ENCODE measurements at regions not wholly inside any gene's neighbourhood (a gene's known extent, or its start where the extent isn't known, plus 50 kb on each side); places are given as distances from the start of the nearest gene placed in this dataset.

DNA sequence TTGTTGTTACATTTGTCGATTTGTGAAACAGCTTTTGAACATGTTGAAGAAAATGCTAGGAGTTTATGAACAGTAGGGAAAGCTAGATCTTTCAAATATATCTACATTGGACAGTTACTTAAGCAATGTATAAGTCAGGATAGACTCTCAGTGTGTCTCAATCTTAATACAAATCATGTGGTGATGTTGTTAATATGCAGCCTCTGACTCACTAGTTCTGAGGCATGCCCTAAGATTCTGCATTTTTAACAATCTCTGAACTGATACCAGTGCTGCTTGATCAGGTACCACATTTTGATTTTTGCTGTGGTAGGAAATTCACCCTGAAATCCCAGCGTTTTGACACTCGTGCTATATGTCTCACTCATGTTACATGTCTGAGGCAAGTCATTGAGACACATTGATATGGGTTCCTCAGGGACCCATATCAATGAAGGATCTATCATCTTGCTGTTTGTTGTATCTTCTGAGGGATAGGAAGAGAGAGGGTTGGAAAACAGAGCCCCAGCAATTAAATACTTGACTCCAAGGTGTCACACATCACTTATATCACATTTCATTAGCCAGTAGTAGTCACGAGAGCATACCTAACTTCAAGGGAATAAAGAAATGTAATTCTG is 597.9 kb downstream of the TAFA4 start:
- no peak overlapping the region for H2BK120ac ChIP-seq (replicated peaks; ENCODE audit: low read depth, low read length)
- H3K14ac ChIP-seq (ENCODE audit: insufficient read length): no peak overlapping the region
- H3K27ac ChIP-seq (ENCODE audit: low read depth, low read length): no peak overlapping the region
- H4K8ac ChIP-seq (ENCODE audit: extremely low read depth, insufficient read depth, low read length): no peak overlapping the region
- H3K4me1 ChIP-seq (replicated peaks in 1 of 4; ENCODE audit: control insufficient read depth in 3 of 4, insufficient read depth in 4 of 4, low read length in 3 of 4): no peaks in the 10 kb centered on the region
- H2BK15ac ChIP-seq (ENCODE audit: low read length): no peak overlapping the region
- ChIA-PET CTCF (ENCODE audit: partially characterized antibody) (no interaction called here), POLR2A (ENCODE audit: partially characterized antibody) (no interaction called here)
- no peak overlapping the region for H2BK12ac ChIP-seq (ENCODE audit: low read depth, low read length)
- no peak for TF ChIP-seq SUZ12 (IDR thresholded peaks at IDR 0.05; ENCODE audit: low read length)
- no peak for TF ChIP-seq KDM4A (IDR thresholded peaks at IDR 0.05; ENCODE audit: low read depth, low read length, severe bottlenecking)
- no peak for TF ChIP-seq KDM1A (IDR thresholded peaks at IDR 0.05; ENCODE audit: borderline replicate concordance, low read length)
- no peak for TF ChIP-seq GABPA (IDR thresholded peaks at IDR 0.05; ENCODE audit: borderline replicate concordance, insufficient read depth, low read length)
- TF ChIP-seq CREB1 (IDR thresholded peaks at IDR 0.05): no peak
- TF ChIP-seq POLR2AphosphoS5 (IDR thresholded peaks at IDR 0.05; ENCODE audit: low read depth, low read length): no peak
- TF ChIP-seq, protein P1, sequence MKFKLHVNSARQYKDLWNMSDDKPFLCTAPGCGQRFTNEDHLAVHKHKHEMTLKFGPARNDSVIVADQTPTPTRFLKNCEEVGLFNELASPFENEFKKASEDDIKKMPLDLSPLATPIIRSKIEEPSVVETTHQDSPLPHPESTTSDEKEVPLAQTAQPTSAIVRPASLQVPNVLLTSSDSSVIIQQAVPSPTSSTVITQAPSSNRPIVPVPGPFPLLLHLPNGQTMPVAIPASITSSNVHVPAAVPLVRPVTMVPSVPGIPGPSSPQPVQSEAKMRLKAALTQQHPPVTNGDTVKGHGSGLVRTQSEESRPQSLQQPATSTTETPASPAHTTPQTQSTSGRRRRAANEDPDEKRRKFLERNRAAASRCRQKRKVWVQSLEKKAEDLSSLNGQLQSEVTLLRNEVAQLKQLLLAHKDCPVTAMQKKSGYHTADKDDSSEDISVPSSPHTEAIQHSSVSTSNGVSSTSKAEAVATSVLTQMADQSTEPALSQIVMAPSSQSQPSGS (IDR thresholded peaks at IDR 0.05; ENCODE audit: low read length): no peak
- TF ChIP-seq NRF1 (IDR thresholded peaks at IDR 0.05; ENCODE audit: low read depth, low read length): no peak
- TF ChIP-seq EGR1 (IDR thresholded peaks at IDR 0.05; ENCODE audit: borderline replicate concordance, low read depth, low read length): no peak
- TF ChIP-seq POU5F1 (IDR thresholded peaks at IDR 0.05; ENCODE audit: low read depth, low read length): no peak
- no peak for TF ChIP-seq EP300 (IDR thresholded peaks at IDR 0.05; ENCODE audit: borderline replicate concordance in 1 of 2, low read depth in 2 of 2, low read length in 2 of 2)
- no peak for TF ChIP-seq SIRT6 (IDR thresholded peaks at IDR 0.05; ENCODE audit: low read length)
- TF ChIP-seq MAFK (IDR thresholded peaks at IDR 0.05; ENCODE audit: low read depth, low read length): no peak
- no peak for TF ChIP-seq POLR2A (IDR thresholded peaks at IDR 0.05; ENCODE audit: control extremely low read depth in 1 of 2, low read depth in 2 of 2, low read length in 2 of 2)
- no peak overlapping the region for H2BK20ac ChIP-seq (ENCODE audit: low read length)
- H3K56ac ChIP-seq (replicated peaks; ENCODE audit: insufficient read length, low read depth, low read length): no peak overlapping the region
- DNase-seq (ENCODE audit: low read depth in 1 of 2, low spot score in 2 of 2) (no peak), FAIRE-seq (no peak)
- H3K36me3 ChIP-seq (ENCODE audit: control insufficient read depth in 2 of 4, insufficient read depth in 4 of 4, low read length in 3 of 4): no peaks in the 10 kb centered on the region
- H3K23ac ChIP-seq (ENCODE audit: insufficient read length): no peak overlapping the region
- no peak overlapping the region for H4K5ac ChIP-seq (ENCODE audit: insufficient read length, low read depth, low read length)
- no peaks in the 10 kb centered on the region for H3K79me1 ChIP-seq (ENCODE audit: low read depth, low read length)
- H3K9me3 ChIP-seq (ENCODE audit: insufficient read depth in 2 of 2, low read depth in 1 of 2, low read length in 1 of 2): no peaks in the 10 kb centered on the region
- H3K9ac ChIP-seq (replicated peaks in 1 of 4; ENCODE audit: extremely low read depth in 1 of 4, low read depth in 3 of 4, low read length in 3 of 4): no peak overlapping the region
- H3K4me3 ChIP-seq (ENCODE audit: extremely low read depth in 1 of 4, insufficient read depth in 2 of 4, low read depth in 3 of 4, low read length in 4 of 4): no peak overlapping the region
- no peak overlapping the region for H3K4me2 ChIP-seq (ENCODE audit: insufficient read depth in 1 of 2, low read depth in 2 of 2, low read length in 2 of 2)
- H2AK5ac ChIP-seq (ENCODE audit: low read depth, low read length): no peak overlapping the region
- H3K79me2 ChIP-seq (ENCODE audit: control insufficient read depth in 1 of 2, insufficient read depth in 2 of 2, low read length in 2 of 2): no peaks in the 10 kb centered on the region
- no peak overlapping the region for H2AFZ ChIP-seq (ENCODE audit: low read length)
- H4K91ac ChIP-seq (replicated peaks; ENCODE audit: insufficient read length, low read length): no peak overlapping the region
- WGBS, 2 experiments (ENCODE audit: extremely low coverage in 1 of 2, insufficient coverage in 1 of 2, insufficient read length in 1 of 2, insufficient replicate concordance in 2 of 2, low coverage in 1 of 2, low lambda C conversion rate in 2 of 2, missing lambda C conversion rate in 1 of 2): 91% methylated on average over 4 of the region's 4 CpGs; no CpG with 5 or more reads in 1 of the 2 experiments
- no peak overlapping the region for H3K18ac ChIP-seq (ENCODE audit: extremely low read depth, low read length)
- no peak overlapping the region for H3K4ac ChIP-seq (replicated peaks; ENCODE audit: insufficient read length, low read depth, low read length)
- no peaks in the 10 kb centered on the region for H3K27me3 ChIP-seq (replicated peaks in 1 of 4; ENCODE audit: control insufficient read depth in 3 of 4, extremely low read depth in 1 of 4, insufficient read depth in 3 of 4, low read length in 3 of 4)
- no peak overlapping the region for H2BK5ac ChIP-seq (ENCODE audit: low read depth, low read length)
- no peaks in the 10 kb centered on the region for H4K20me1 ChIP-seq (replicated peaks in 1 of 2; ENCODE audit: control insufficient read depth in 1 of 2, insufficient read depth in 2 of 2, low read length in 2 of 2)
- H3K23me2 ChIP-seq (ENCODE audit: low read depth, low read length): no peaks in the 10 kb centered on the region
